Fibroblast of lung (primary cell): ENCODE measurements at regions not wholly inside any gene's neighbourhood (a gene's known extent, or its start where the extent isn't known, plus 50 kb on each side); places are given as distances from the start of the nearest gene placed in this dataset.

Source experiments
- DNase-seq, 2 donors: peaks; one replicate each; pipeline versions ENCODE4 v3.0.0 to v3.0.0-alpha.2; 2010; ENCODE audit warnings: low read depth in 2 of 2
- H2AFZ ChIP-seq: 2 replicates; pipeline ENCODE4 v1.5.1; 2012; ENCODE audit warnings: low read length, control low read depth, inconsistent platforms
- H3K27ac ChIP-seq: 2 replicates; pipeline ENCODE4 v1.5.1; 2011; ENCODE audit warnings: low read length, control low read depth; ENCODE audit not compliant: insufficient read depth
- H3K27me3 ChIP-seq: 2 replicates; pipeline ENCODE4 v1.5.1; 2011; ENCODE audit warnings: mild to moderate bottlenecking, low read length; ENCODE audit not compliant: control insufficient read depth, insufficient read depth
- H3K36me3 ChIP-seq: 2 replicates; pipeline ENCODE4 v1.5.1; 2011; ENCODE audit warnings: low read length; ENCODE audit not compliant: control insufficient read depth, insufficient read depth
- H3K4me1 ChIP-seq: 2 replicates; pipeline ENCODE4 v1.5.1; 2011; ENCODE audit warnings: low read length; ENCODE audit not compliant: control insufficient read depth, insufficient read depth; ENCODE audit errors: extremely low read depth
- H3K4me2 ChIP-seq: 2 replicates; pipeline ENCODE4 v1.5.1; 2011; ENCODE audit warnings: low read length, control low read depth; ENCODE audit not compliant: insufficient read depth; ENCODE audit errors: extremely low read depth
- H3K4me3 ChIP-seq, 4 experiments: fragments of 200-600 bp in 1 of 4; sonication (generic) in 1 of 4; replicated peaks in 1 of 4; 2 replicates each; pipeline ENCODE4 v1.5.1; 2011 to 2016; ENCODE audit warnings: low read length in 4 of 4, low read depth in 3 of 4, mild to moderate bottlenecking in 3 of 4, control low read depth in 2 of 4, inconsistent platforms in 1 of 4, mixed read lengths in 1 of 4; ENCODE audit not compliant: insufficient read depth in 1 of 4; ENCODE audit errors: control extremely low read depth in 1 of 4
- H3K79me2 ChIP-seq: 2 replicates; pipeline ENCODE4 v1.5.1; 2012; ENCODE audit warnings: mild to moderate bottlenecking, low read length, inconsistent platforms; ENCODE audit not compliant: control insufficient read depth, insufficient read depth
- H3K9ac ChIP-seq: 2 replicates; pipeline ENCODE4 v1.5.1; 2011; ENCODE audit warnings: mild to moderate bottlenecking, low read length, control low read depth; ENCODE audit not compliant: insufficient read depth
- H3K9me3 ChIP-seq: 2 replicates; pipeline ENCODE4 v1.5.1; 2012; ENCODE audit warnings: low read depth, low read length; ENCODE audit not compliant: control insufficient read depth, insufficient read depth
- H4K20me1 ChIP-seq: 2 replicates; pipeline ENCODE4 v1.5.1; 2011; ENCODE audit warnings: low read length; ENCODE audit not compliant: control insufficient read depth, insufficient read depth; ENCODE audit errors: extremely low read depth
- CTCF ChIP-seq, 2 donors: IDR thresholded peaks in 1 of 2; conservative IDR thresholded peaks in 1 of 2; 1 replicate in 1 of 2; 2 replicates in 1 of 2; pipeline ENCODE4 v1.5.1; 2011 to 2012; ENCODE audit warnings: low read length in 2 of 2, control low read depth in 1 of 2, inconsistent platforms in 1 of 2, low read depth in 1 of 2, mild to moderate bottlenecking in 1 of 2
- EZH2 ChIP-seq: IDR thresholded peaks from 2 replicates; pipeline ENCODE4 v1.5.1; 2012; ENCODE audit warnings: low read length, control low read depth, mild to moderate bottlenecking; ENCODE audit errors: missing control alignments

- Histone ChIP-seq H3K4me1 (peaks cover 2% of the 10 kb centered on the region), H2AFZ (no peak overlapping the region), H3K9ac (no peak overlapping the region), H4K20me1 (no peaks in the 10 kb centered on the region), H3K27me3 (no peaks in the 10 kb centered on the region), H3K79me2 (no peaks in the 10 kb centered on the region), H3K9me3 (no peaks in the 10 kb centered on the region), H3K36me3 (no peaks in the 10 kb centered on the region), H3K4me2 (no peak overlapping the region), H3K27ac (no peak overlapping the region), H3K4me3 (no peak overlapping the region)
- no peak for TF ChIP-seq CTCF (conservative IDR thresholded peaks at IDR 0.05 in 1 of 2, IDR thresholded peaks at IDR 0.05 in 1 of 2; ENCODE audit: low read depth in 1 of 2, low read length in 2 of 2)
- TF ChIP-seq EZH2, result no peak
- DNase-seq, result peak in 1 of 2 donors; percentile 18
Measured at GRCh38 chrX:16240231-16240905, 73.1 kb downstream of the MAGEB17 start.

- H3K9me3 ChIP-seq, result no peaks in the 10 kb centered on the region
Measured at GRCh38 chrX:16240968-16241367, 73.7 kb downstream of the MAGEB17 start.

GRCh38 chrX:16250296-16250695, 83.0 kb downstream of the MAGEB17 start:
- Histone ChIP-seq H3K79me2 (no peaks in the 10 kb centered on the region), H3K27me3 (no peaks in the 10 kb centered on the region), H3K36me3 (no peaks in the 10 kb centered on the region), H2AFZ (no peak overlapping the region), H3K9ac (no peak overlapping the region), H3K4me3 (no peak overlapping the region), H3K9me3 (no peaks in the 10 kb centered on the region), H3K27ac (no peak overlapping the region), H4K20me1 (no peaks in the 10 kb centered on the region), H3K4me1 (no peaks in the 10 kb centered on the region), H3K4me2 (no peak overlapping the region)
- TF ChIP-seq EZH2 (no peak), CTCF (conservative IDR thresholded peaks at IDR 0.05 in 1 of 2, IDR thresholded peaks at IDR 0.05 in 1 of 2; ENCODE audit: low read depth in 1 of 2, low read length in 2 of 2) (no peak)
- DNase-seq, result peak in 1 of 2 donors; percentile 12

More at GRCh38 chrX:16240968-16241367, 73.7 kb downstream of the MAGEB17 start:
- H3K36me3 ChIP-seq, result no peaks in the 10 kb centered on the region
- H3K27me3 ChIP-seq, result no peaks in the 10 kb centered on the region
- no peak overlapping the region for H3K9ac ChIP-seq
- no peaks in the 10 kb centered on the region for H4K20me1 ChIP-seq
- H3K4me1 ChIP-seq, result peaks cover 2% of the 10 kb centered on the region
- no peak overlapping the region for H3K27ac ChIP-seq
- H3K79me2 ChIP-seq, result no peaks in the 10 kb centered on the region
- H2AFZ ChIP-seq, result no peak overlapping the region
- H3K4me3 ChIP-seq, result no peak overlapping the region
- TF ChIP-seq CTCF (conservative IDR thresholded peaks at IDR 0.05 in 1 of 2, IDR thresholded peaks at IDR 0.05 in 1 of 2; ENCODE audit: low read depth in 1 of 2, low read length in 2 of 2) (no peak), EZH2 (no peak)
- DNase-seq, result no peak
- no peak overlapping the region for H3K4me2 ChIP-seq
